ENCODE measurements at regions not wholly inside any gene's neighbourhood (a gene's known extent, or its start where the extent isn't known, plus 50 kb on each side); places are given as distances from the start of the nearest gene placed in this dataset.

GRCh38 chr19:27971869-27972268 is 1241.1 kb downstream of the UQCRFS1 start:
- TF ChIP-seq EP300 (IDR thresholded peaks at IDR 0.05; ENCODE audit: borderline replicate concordance) = no peak
- no peak for TF ChIP-seq ZBTB7A (IDR thresholded peaks at IDR 0.05; ENCODE audit: low read depth)

Data from Ishikawa (cell line).